IMR-90 (cell line): ENCODE measurements at regions not wholly inside any gene's neighbourhood (a gene's known extent, or its start where the extent isn't known, plus 50 kb on each side); places are given as distances from the start of the nearest gene placed in this dataset.
A peak's percentile ranks its signal among the peaks of the same experiment; 100 is the strongest.

ENCODE experiments used
- ATAC-seq: fragments of 200-7000 bp; cut with Tn5 transposase; 2 replicates; pipeline ENCODE4 v1.9.1; 2020; ENCODE audit warnings: low read depth, mild to moderate bottlenecking, moderate library complexity
- BruUV-seq: library from RNA; stranded (reverse); fragments of 400-500 nt; replicated peaks from 2 replicates; lab custom pipeline; 2021; lab: Mats Ljungman, UMichigan
- CTCF ChIA-PET: fragments of 300-600 bp; formaldehyde crosslinking; extraction: SDS; loops from one replicate; lab custom pipeline; 2021; ENCODE audit warnings: antibody characterized with exemption; lab: Yijun Ruan, JAX
- POLR2A ChIA-PET: fragments of 300-600 bp; sonication (Branson Sonifier 250); formaldehyde crosslinking; loops from one replicate; lab custom pipeline; 2022; ENCODE audit warnings: antibody characterized with exemption; ENCODE audit not compliant: unreplicated experiment; lab: Charles Lee
- DNase-seq: peaks from one replicate; pipeline ENCODE4 v3.0.0; 2013
- H2AFZ ChIP-seq: replicated peaks from 2 replicates; pipeline ENCODE3; 2013; ENCODE audit warnings: low read length, mild to moderate bottlenecking; ENCODE audit not compliant: poor library complexity
- H2AK5ac ChIP-seq: 2 replicates; pipeline ENCODE4 v1.6.1; 2013; ENCODE audit warnings: low read depth, low read length, inconsistent platforms
- H2AK9ac ChIP-seq: replicated peaks from 2 replicates; pipeline ENCODE3; 2013; ENCODE audit warnings: mild to moderate bottlenecking, low read depth, low read length, moderate library complexity; ENCODE audit not compliant: poor library complexity
- H2BK120ac ChIP-seq: 2 replicates; pipeline ENCODE4 v1.6.1; 2013; ENCODE audit warnings: low read depth, low read length, inconsistent platforms
- H2BK15ac ChIP-seq: 3 replicates; pipeline ENCODE4 v1.6.1; 2013; ENCODE audit warnings: low read depth, low read length, inconsistent platforms
- H2BK20ac ChIP-seq: 2 replicates; pipeline ENCODE4 v1.6.1; 2013; ENCODE audit warnings: low read depth, mild to moderate bottlenecking, inconsistent platforms, low read length, moderate library complexity
- H2BK5ac ChIP-seq: 2 replicates; pipeline ENCODE4 v1.6.1; 2013; ENCODE audit warnings: mild to moderate bottlenecking, low read depth, low read length, inconsistent platforms; ENCODE audit not compliant: poor library complexity, severe bottlenecking
- H3K14ac ChIP-seq: replicated peaks from 2 replicates; pipeline ENCODE4 v1.6.1; 2013; ENCODE audit warnings: low read depth, low read length, inconsistent platforms
- H3K18ac ChIP-seq: 2 replicates; pipeline ENCODE4 v1.6.1; 2013; ENCODE audit warnings: low read depth, low read length, control low read depth
- H3K23ac ChIP-seq: 2 replicates; pipeline ENCODE4 v1.6.1; 2013; ENCODE audit warnings: low read depth, low read length, inconsistent platforms
- H3K27ac ChIP-seq: 2 replicates; pipeline ENCODE4 v1.5.1; 2013; ENCODE audit warnings: mild to moderate bottlenecking, control low read depth, low read length; ENCODE audit not compliant: insufficient read depth
- H3K27me3 ChIP-seq: 2 replicates; pipeline ENCODE4 v1.6.1; 2013; ENCODE audit warnings: low read length; ENCODE audit not compliant: control insufficient read depth, insufficient read depth
- H3K36me3 ChIP-seq: 2 replicates; pipeline ENCODE4 v1.6.1; 2013; ENCODE audit warnings: low read length, mixed read lengths; ENCODE audit not compliant: control insufficient read depth, insufficient read depth
- H3K4ac ChIP-seq: 2 replicates; pipeline ENCODE4 v1.6.1; 2013; ENCODE audit warnings: low read depth, low read length, inconsistent platforms
- H3K4me1 ChIP-seq: 2 replicates; pipeline ENCODE4 v1.6.1; 2013; ENCODE audit warnings: low read length, mixed read lengths; ENCODE audit not compliant: control insufficient read depth, insufficient read depth
- H3K4me2 ChIP-seq: 2 replicates; pipeline ENCODE4 v1.6.1; 2013; ENCODE audit warnings: low read depth, mild to moderate bottlenecking, control low read depth, low read length, moderate library complexity
- H3K4me3 ChIP-seq: 2 replicates; pipeline ENCODE4 v1.5.1; 2013; ENCODE audit warnings: low read depth, mild to moderate bottlenecking, control low read depth, low read length, moderate library complexity; ENCODE audit not compliant: insufficient read depth
- H3K56ac ChIP-seq: 2 replicates; pipeline ENCODE4 v1.6.1; 2013; ENCODE audit warnings: low read length, inconsistent platforms; ENCODE audit not compliant: insufficient read depth; ENCODE audit errors: extremely low read depth
- H3K79me1 ChIP-seq, 2 experiments: 2 replicates each; pipeline ENCODE4 v1.6.1; 2013; ENCODE audit warnings: low read length in 2 of 2, inconsistent platforms in 1 of 2, low read depth in 1 of 2
- H3K9ac ChIP-seq: 2 replicates; pipeline ENCODE4 v1.6.1; 2013; ENCODE audit warnings: low read depth, low read length, control low read depth
- H3K9me1 ChIP-seq: 2 replicates; pipeline ENCODE4 v1.6.1; 2013; ENCODE audit warnings: low read length, inconsistent platforms; ENCODE audit not compliant: insufficient read depth
- H3K9me3 ChIP-seq: 2 replicates; pipeline ENCODE4 v1.6.1; 2013; ENCODE audit warnings: low read length; ENCODE audit not compliant: control insufficient read depth, insufficient read depth
- H4K20me1 ChIP-seq: 2 replicates; pipeline ENCODE4 v1.6.1; 2013; ENCODE audit warnings: low read length, inconsistent platforms; ENCODE audit not compliant: insufficient read depth
- H4K5ac ChIP-seq: 2 replicates; pipeline ENCODE4 v1.6.1; 2013; ENCODE audit warnings: mild to moderate bottlenecking, low read depth, low read length, control low read depth
- H4K8ac ChIP-seq, 2 experiments: 2 replicates each; pipeline ENCODE4 v1.6.1; 2013; ENCODE audit warnings: low read depth in 2 of 2, low read length in 2 of 2, control low read depth in 1 of 2, inconsistent platforms in 1 of 2
- H4K91ac ChIP-seq: 2 replicates; pipeline ENCODE4 v1.6.1; 2013; ENCODE audit warnings: low read depth, low read length, inconsistent platforms; ENCODE audit not compliant: insufficient read depth
- MAFK ChIP-seq: IDR thresholded peaks from 2 replicates; pipeline ENCODE4 v1.6.1; 2012; ENCODE audit warnings: low read depth, low read length, improper control_type of control experiment
- RAD21 ChIP-seq: IDR thresholded peaks from 2 replicates; pipeline ENCODE4 v1.6.1; 2012; ENCODE audit warnings: low read length, improper control_type of control experiment
- dilution Hi-C: fragments of 300-500 bp; cut with HindIII; formaldehyde crosslinking; loops from one replicate; pipeline ENCODE4 v1.14.3; 2018; ENCODE audit warnings: low sequenced_read_pairs; ENCODE audit not compliant: unreplicated experiment
- in situ Hi-C: fragments of 300-500 bp; cut with MboI; formaldehyde crosslinking; loops from 3 replicates; pipeline ENCODE4 v1.14.3; 2019; ENCODE audit warnings: low sequenced_read_pairs, inconsistent platforms, mixed read lengths
- intact Hi-C: fragments of 100-400 bp; cut with micrococcal nuclease; formaldehyde crosslinking; loops from 2 replicates; pipeline ENCODE4 v1.10.0; 2022

DNA sequence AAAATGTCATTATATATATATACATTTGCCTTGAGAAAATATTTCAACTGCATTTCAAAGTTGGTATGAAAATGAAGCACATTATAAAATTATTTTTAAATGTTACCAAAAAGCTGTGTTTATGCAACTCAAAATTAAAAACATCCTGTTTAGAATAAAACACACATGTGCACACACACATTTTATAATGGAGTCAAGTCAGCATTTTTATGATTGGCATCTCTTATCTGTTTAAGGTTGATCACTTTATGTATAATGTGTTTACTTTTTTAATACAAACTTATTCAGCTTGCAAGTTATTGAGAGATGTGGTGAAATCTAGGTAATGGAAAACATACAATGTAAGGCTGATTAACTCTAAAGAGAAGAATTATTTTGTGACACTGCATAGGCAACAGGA, 80.4 kb downstream of the IFI44 start:
- TF ChIP-seq MAFK (peak; percentile 83), RAD21 (no peak)
- no peak overlapping the region for H2BK120ac ChIP-seq
- in situ Hi-C loops (no loop called here), intact Hi-C loops (no loop called here), dilution Hi-C loops (no loop called here)
- H3K9me3 ChIP-seq: no peaks in the 10 kb centered on the region
- H2AFZ ChIP-seq: no peak overlapping the region
- no peak overlapping the region for H3K14ac ChIP-seq
- no peaks in the 10 kb centered on the region for H3K79me1 ChIP-seq
- H3K27me3 ChIP-seq: 0 out of 2 replicates have a peak, but pooled peaks cover 3% of the 10 kb centered on the region
- H3K18ac ChIP-seq: no peak overlapping the region
- H3K4me3 ChIP-seq: no peak overlapping the region
- no peak overlapping the region for H4K8ac ChIP-seq
- no peak overlapping the region for H3K27ac ChIP-seq
- H3K4ac ChIP-seq: no peak overlapping the region
- ChIA-PET CTCF (no interaction called here), POLR2A (no interaction called here)
- H3K56ac ChIP-seq: no peak overlapping the region
- no peaks in the 10 kb centered on the region for H3K4me1 ChIP-seq
- DNase-seq: no peak
- H4K20me1 ChIP-seq: no peaks in the 10 kb centered on the region
- no peak for ATAC-seq
- no peak overlapping the region for H3K4me2 ChIP-seq
- H3K9me1 ChIP-seq: no peaks in the 10 kb centered on the region
- no peak overlapping the region for H2AK5ac ChIP-seq
- no peaks in the 10 kb centered on the region for H3K36me3 ChIP-seq
- H2BK5ac ChIP-seq: no peak overlapping the region
- H4K91ac ChIP-seq: no peak overlapping the region
- no TSS peak for BruUV-seq
- H4K5ac ChIP-seq: no peak overlapping the region
- no peak overlapping the region for H2BK15ac ChIP-seq
- H2AK9ac ChIP-seq: no peak overlapping the region
- no peak overlapping the region for H2BK20ac ChIP-seq
- no peak overlapping the region for H3K23ac ChIP-seq
- H3K9ac ChIP-seq: no peak overlapping the region
